ENCODE measurements at regions not wholly inside any gene's neighbourhood (a gene's known extent, or its start where the extent isn't known, plus 50 kb on each side); places are given as distances from the start of the nearest gene placed in this dataset.

- TF ChIP-seq ZNF784 (CRISPR knock-in tag; IDR thresholded peaks at IDR 0.05; ENCODE audit: borderline replicate concordance) (no peak), ZNF207 (IDR thresholded peaks at IDR 0.05; ENCODE audit: borderline replicate concordance) (no peak), MIER3 (CRISPR knock-in tag; IDR thresholded peaks at IDR 0.05; ENCODE audit: borderline replicate concordance) (no peak), KMT2A (CRISPR knock-in tag; IDR thresholded peaks at IDR 0.05) (no peak)
These were observed 111.1 kb downstream of the FOXA2 start (continued) for GRCh38 chr20:22473293-22473692.

GRCh38 chr20:22472447-22473100 is 111.8 kb downstream of the FOXA2 start:
- no TSS peak for BruUV-seq (replicated peaks)
- ChIA-PET POLR2A (interaction anchor here (0.9 to 1.2 kb wide), 3 partner anchors 17 to 114 kb away, joined by 3 to 4 read pairs (median 4); no protein-coding TSS in a partner anchor), CTCF (ENCODE audit: low intra/inter-chr PET ratio, low total read pairs) (interaction anchor here (1.3 kb wide), 1 partner anchor 114 kb away, joined by 8 read pairs; no protein-coding TSS in a partner anchor)
- 67% methylated on average over 20 of the region's 20 CpGs for WGBS (ENCODE audit: low lambda C conversion rate)
- in situ Hi-C loops (cut with HindIII; ENCODE audit: extremely low pct_ligation_motif_present, low pct_unique_long_range_greater_than_20kb) (no loop called here), intact Hi-C loops (cut with micrococcal nuclease; ENCODE audit: unreplicated experiment) (loop anchor here (5.0 kb wide), 2 partner anchors 115 to 210 kb away; no protein-coding TSS in a partner anchor)
- no peak overlapping the region for H3K4me2 ChIP-seq (ENCODE audit: low read depth, low read length)
- H3K4me1 ChIP-seq (ENCODE audit: insufficient read depth, low read length): peaks cover 43% of the 10 kb centered on the region
- H3K4me3 ChIP-seq (replicated peaks in 1 of 3; ENCODE audit: insufficient read depth in 1 of 3, low read depth in 2 of 3, low read length in 3 of 3): no peak overlapping the region
- no peak overlapping the region for H3K27ac ChIP-seq (ENCODE audit: extremely low read length, insufficient read depth, low read length)
- no peaks in the 10 kb centered on the region for H3K9me3 ChIP-seq (ENCODE audit: low read length)
- DNase-seq (ENCODE audit: low spot score): peak; percentile 61
- H3K36me3 ChIP-seq (replicated peaks in 1 of 2; ENCODE audit: control insufficient read depth in 1 of 2, insufficient read depth in 2 of 2, low read length in 2 of 2): no peaks in the 10 kb centered on the region
- peaks cover 7 to 19% of the 10 kb centered on the region in 2 experiments; a peak in 3 of 5 replicates for H3K27me3 ChIP-seq (ENCODE audit: control insufficient read depth in 1 of 2, insufficient read depth in 2 of 2, low read length in 2 of 2)
- no peaks in the 10 kb centered on the region for H3K79me2 ChIP-seq (ENCODE audit: insufficient read depth, low read length)
- peak; percentile 87 for ATAC-seq
- no peak overlapping the region for H2AFZ ChIP-seq (ENCODE audit: low read length)
- H4K20me1 ChIP-seq (ENCODE audit: insufficient read depth, low read length): no peaks in the 10 kb centered on the region
- FAIRE-seq: no peak
- H3K9ac ChIP-seq (ENCODE audit: insufficient read depth, low read depth, low read length): no peak overlapping the region
- TF ChIP-seq TFDP2 (CRISPR knock-in tag; IDR thresholded peaks at IDR 0.05) (no peak), PHF8 (CRISPR knock-in tag; IDR thresholded peaks at IDR 0.05) (no peak), ATF4 (CRISPR knock-in tag; IDR thresholded peaks at IDR 0.05) (no peak), IRF1 (CRISPR knock-in tag; IDR thresholded peaks at IDR 0.05; ENCODE audit: low read depth) (no peak), ZNF619 (CRISPR knock-in tag; IDR thresholded peaks at IDR 0.05) (no peak), PATZ1 (CRISPR knock-in tag; IDR thresholded peaks at IDR 0.05) (0 out of 2 replicates have a peak, but pooled peaks have one; percentile 26), JUND (CRISPR knock-in tag; IDR thresholded peaks at IDR 0.05) (peak; percentile 22; the same call in 1 of the 2 replicates), ZNF556 (CRISPR knock-in tag; IDR thresholded peaks at IDR 0.05; ENCODE audit: borderline replicate concordance) (no peak), ZMYM3 (CRISPR knock-in tag; IDR thresholded peaks at IDR 0.05) (0 out of 2 replicates have a peak, but pooled peaks have one; percentile 23), GATA4 (IDR thresholded peaks at IDR 0.05; ENCODE audit: borderline replicate concordance, low read depth) (no peak), MBD4 (IDR thresholded peaks at IDR 0.05; ENCODE audit: borderline replicate concordance, low read length) (no peak), NR0B2 (CRISPR knock-in tag; IDR thresholded peaks at IDR 0.05) (no peak)

Data from HepG2 (cell line).